ENCODE measurements at regions not wholly inside any gene's neighbourhood (a gene's known extent, or its start where the extent isn't known, plus 50 kb on each side); places are given as distances from the start of the nearest gene placed in this dataset.
"Not testable (repeated sequence)": the region's sequence is repeated elsewhere in the genome, so short reads cannot be mapped to it uniquely, and the experiment has no call there.

DNA sequence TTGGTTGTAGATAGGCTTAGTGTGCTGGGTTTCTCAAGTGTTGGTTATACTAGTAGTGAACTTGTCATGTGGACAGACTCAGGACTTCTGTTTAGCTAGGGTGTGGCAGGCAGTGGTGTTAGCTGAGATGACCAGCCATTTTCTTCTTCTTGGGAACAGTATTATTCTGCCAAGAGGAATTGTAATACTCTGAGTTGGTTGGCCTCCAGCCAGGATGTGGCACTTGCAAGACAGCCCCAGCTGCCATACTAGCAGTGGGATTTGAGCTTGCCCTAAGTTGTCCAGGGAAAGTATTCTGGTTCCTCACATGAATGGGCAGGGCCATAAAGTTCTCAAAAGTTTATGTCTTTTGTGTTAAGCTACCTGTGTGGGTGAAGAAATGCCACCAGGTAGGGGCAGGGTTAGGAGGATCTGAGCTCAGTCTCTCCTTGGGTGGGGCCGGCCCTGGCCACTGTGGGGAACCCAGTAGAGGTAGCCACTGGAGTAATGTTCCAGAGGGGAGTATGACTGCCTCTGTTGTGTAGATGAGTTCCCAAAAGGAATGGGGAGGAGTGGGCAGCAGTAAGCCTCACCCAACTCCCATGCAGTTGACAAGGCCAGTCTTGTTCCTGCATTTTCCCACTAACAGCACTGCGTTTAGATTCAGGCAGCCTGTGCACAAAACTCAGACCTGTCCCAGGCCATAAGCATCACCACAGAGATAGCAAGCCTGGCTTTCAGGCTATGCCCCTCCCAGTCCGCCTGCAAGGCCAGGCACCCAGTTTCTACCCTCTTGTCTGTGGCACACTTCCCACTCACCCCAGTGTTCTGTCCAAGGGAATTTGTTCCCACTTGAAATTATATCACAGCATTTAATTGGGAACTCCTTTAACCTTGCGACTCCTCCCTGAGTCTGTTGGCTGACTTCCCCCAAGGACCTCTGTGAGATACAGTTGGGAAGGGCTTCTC, 250.7 kb downstream of the ANXA1 start:
- ATAC-seq (no peak), DNase-seq (ENCODE audit: low spot score in 2 of 2) (no peak)
- Mint-ChIP-seq H3K27ac (no peak overlapping the region), H3K4me1 (no peaks in the 10 kb centered on the region), H3K36me3 (no peaks in the 10 kb centered on the region), H3K9me3 (peaks cover 12% of the 10 kb centered on the region), H3K4me3 (no peak overlapping the region)

DNA sequence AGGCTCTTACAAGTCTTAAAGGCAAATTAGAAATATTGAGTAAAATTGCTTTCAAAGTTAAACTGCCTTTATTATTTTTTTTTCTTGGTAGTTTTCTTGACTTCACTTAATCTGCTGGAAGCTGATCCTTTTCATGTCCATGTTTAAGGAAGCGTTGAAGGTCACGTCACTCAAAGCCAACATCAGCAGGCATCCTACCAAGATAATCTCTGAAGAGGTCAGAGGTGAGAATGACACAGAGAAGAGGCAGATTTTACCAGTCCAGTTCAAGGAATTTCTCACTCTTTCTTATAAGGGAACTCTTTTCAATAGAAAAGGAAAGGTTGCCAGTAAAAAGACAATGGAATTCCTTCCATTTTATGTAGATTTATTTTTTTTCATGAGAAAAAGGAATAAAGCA, 259.8 kb downstream of the ANXA1 start:
- Mint-ChIP-seq H3K9me3 (peaks cover 5% of the 10 kb centered on the region), H3K4me3 (no peak overlapping the region), H3K27ac (no peak overlapping the region), H3K4me1 (no peaks in the 10 kb centered on the region), H3K36me3 (no peaks in the 10 kb centered on the region)
- DNase-seq (ENCODE audit: low spot score in 2 of 2) = no peak
- no peak for ATAC-seq

DNA sequence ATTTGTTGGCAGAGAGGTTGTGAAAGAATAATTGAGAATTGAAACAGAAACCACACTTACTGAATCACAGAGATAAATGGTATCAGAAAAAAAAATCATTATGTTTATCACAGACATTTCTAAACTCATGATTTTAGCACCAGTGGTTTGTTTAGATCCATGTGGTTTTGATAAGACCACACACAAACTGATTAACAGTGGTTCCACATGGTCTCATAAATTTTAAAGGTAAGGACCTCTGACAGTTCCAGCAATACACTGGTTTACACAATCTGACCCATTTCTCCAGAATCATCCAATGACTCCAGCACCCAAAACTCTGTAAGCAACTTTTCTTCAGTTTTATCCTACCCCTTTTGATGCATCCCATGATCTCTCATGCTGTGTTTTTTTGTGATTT, 261.2 kb downstream of the ANXA1 start:
- DNase-seq (ENCODE audit: low spot score in 2 of 2) = no peak
- no peaks in the 10 kb centered on the region for H3K4me1 Mint-ChIP-seq
- H3K9me3 Mint-ChIP-seq = peaks cover 3% of the 10 kb centered on the region
- H3K4me3 Mint-ChIP-seq = no peak overlapping the region
- no peak for ATAC-seq
- H3K36me3 Mint-ChIP-seq = no peaks in the 10 kb centered on the region
- no peak overlapping the region for H3K27ac Mint-ChIP-seq

DNA sequence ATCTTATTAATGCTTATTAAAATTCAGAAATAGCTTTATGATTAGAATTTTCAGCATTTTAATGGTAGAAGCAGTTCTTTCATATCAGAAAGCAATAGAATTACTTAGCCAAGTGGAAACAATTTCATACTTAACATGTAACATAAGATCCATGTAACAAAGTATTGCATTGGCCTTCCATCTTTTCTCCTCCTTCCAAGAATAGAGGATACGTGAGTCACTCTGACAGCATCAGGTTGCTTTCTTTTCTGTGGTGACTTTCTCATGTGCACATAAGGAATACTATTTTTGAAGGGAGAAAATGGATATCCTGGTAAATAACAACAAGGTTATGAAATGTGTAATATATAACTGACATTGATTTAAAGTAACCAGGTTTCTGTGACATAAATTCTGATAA, 272.2 kb downstream of the ANXA1 start:
- Mint-ChIP-seq H3K4me3 (no peak overlapping the region), H3K4me1 (no peaks in the 10 kb centered on the region), H3K27ac (no peak overlapping the region), H3K36me3 (no peaks in the 10 kb centered on the region), H3K9me3 (peaks cover 6% of the 10 kb centered on the region)
- DNase-seq (ENCODE audit: low spot score in 2 of 2) = no peak
- no peak for ATAC-seq

DNA sequence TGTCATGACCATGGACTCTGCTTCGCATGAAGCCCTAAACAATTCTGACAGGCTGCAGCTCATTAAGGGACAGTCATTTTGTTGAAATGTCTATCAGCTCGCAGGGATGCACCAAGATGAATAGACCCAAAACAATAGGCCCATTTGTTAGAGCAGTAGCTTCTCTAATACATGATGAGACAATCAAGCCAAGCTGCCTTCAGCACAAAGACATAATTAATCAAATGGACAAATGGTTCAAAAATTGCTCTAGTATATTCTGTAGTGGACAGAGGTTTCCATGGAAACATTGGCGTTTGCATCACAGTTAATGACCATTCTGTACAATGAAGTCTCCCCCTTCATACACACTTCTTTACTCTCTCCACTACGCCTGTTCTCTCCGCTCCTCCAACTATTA, 274.6 kb downstream of the ANXA1 start:
- ATAC-seq = no peak
- no peak overlapping the region for H3K4me3 Mint-ChIP-seq
- no peaks in the 10 kb centered on the region for H3K4me1 Mint-ChIP-seq
- H3K27ac Mint-ChIP-seq = no peak overlapping the region
- no peaks in the 10 kb centered on the region for H3K36me3 Mint-ChIP-seq
- no peak for DNase-seq (ENCODE audit: low spot score in 2 of 2)
- H3K9me3 Mint-ChIP-seq = peaks cover 8% of the 10 kb centered on the region

DNA sequence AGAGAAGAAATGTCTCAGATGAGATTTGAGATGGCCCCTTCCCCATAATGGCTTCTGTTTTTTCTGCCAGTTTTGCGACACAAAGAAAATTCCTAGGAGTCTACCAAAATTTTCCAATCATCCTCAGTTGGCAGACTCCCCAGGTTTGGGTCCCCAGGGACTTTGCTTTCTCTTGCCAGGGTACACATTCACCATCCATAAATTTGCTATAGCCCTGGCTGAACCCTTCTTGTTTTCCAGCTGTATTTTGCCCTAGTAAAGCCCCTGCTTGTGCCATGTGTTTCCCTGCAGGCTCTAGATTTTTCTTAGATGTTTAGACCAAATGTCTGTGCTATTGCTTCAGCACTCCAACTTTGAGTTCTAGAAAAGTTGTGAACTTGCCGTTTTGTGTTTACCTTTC, 283.2 kb downstream of the ANXA1 start:
- ATAC-seq (no peak), DNase-seq (ENCODE audit: low spot score in 2 of 2) (no peak)
- Mint-ChIP-seq H3K4me3 (no peak overlapping the region), H3K27ac (no peak overlapping the region), H3K9me3 (peaks cover 17% of the 10 kb centered on the region), H3K36me3 (no peaks in the 10 kb centered on the region), H3K4me1 (no peaks in the 10 kb centered on the region)

DNA sequence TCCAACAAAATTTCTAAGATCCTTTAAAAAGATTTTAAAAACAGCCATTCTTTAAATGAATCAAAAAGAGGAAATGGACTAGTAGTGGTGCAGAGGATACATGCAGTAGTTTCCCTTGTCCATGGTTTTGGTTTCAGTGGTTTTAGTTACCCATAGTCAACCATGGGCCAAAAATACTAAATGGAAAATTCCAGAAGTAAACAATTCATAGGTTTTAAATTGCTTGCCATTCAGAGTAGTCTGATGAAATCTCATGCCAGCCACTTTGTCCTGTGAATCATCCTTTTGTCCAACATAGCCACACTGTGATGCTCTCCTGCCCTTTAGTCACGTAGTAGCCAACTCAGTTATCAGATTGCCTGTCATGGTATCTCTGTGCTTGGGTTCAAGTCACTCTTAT, 286.1 kb downstream of the ANXA1 start:
- no peaks in the 10 kb centered on the region for H3K4me1 Mint-ChIP-seq
- no peak for ATAC-seq
- H3K9me3 Mint-ChIP-seq = peaks cover 9% of the 10 kb centered on the region
- DNase-seq (ENCODE audit: low spot score in 2 of 2) = no peak
- no peaks in the 10 kb centered on the region for H3K36me3 Mint-ChIP-seq
- H3K4me3 Mint-ChIP-seq = no peak overlapping the region
- H3K27ac Mint-ChIP-seq = no peak overlapping the region

DNA sequence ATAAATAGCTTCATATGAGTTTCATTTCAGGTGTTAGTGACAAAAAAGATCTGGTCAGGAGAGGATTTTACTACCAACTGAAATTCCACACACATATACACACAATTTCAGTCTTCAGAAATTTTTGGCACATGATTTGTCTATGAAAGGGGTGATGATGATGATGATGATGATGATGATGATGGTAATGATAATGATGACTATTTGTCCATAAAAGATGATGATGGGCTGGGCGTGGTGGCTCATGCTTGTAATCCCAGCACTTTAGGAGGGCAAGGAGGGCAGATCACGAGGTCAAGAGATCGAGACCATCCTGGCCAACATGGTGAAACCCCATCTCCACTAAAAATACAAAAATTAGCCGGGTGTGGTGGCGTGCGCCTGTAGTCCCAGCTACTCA, 288.2 kb downstream of the ANXA1 start:
- not testable (repeated sequence) for H3K4me1 Mint-ChIP-seq; ATAC-seq; H3K9me3 Mint-ChIP-seq; H3K4me3 Mint-ChIP-seq; H3K36me3 Mint-ChIP-seq; H3K27ac Mint-ChIP-seq; DNase-seq (ENCODE audit: low spot score in 2 of 2)

DNA sequence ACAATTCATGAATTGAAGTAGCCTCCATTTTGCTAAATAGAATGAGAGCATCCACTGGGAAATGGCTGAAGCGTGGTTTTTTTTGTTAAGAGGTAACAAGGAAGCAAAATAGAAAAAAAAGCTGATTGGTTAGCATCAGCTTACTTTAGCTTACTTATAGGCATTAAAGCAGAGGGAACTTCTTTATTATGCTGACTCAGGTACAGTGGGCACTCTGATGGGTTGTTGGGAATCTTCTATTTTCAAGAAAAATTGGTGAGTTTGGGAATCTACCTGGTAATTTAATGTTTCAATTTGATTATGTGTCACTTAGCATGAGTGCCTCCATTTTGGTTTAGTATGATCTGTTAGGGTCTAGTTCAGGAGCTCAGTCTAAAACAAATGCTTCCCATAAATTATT, 289.6 kb downstream of the ANXA1 start:
- Mint-ChIP-seq H3K9me3 (peaks cover 4% of the 10 kb centered on the region), H3K4me1 (no peaks in the 10 kb centered on the region), H3K36me3 (no peaks in the 10 kb centered on the region), H3K4me3 (no peak overlapping the region), H3K27ac (no peak overlapping the region)
- ATAC-seq = no peak
- DNase-seq (ENCODE audit: low spot score in 2 of 2) = no peak

DNA sequence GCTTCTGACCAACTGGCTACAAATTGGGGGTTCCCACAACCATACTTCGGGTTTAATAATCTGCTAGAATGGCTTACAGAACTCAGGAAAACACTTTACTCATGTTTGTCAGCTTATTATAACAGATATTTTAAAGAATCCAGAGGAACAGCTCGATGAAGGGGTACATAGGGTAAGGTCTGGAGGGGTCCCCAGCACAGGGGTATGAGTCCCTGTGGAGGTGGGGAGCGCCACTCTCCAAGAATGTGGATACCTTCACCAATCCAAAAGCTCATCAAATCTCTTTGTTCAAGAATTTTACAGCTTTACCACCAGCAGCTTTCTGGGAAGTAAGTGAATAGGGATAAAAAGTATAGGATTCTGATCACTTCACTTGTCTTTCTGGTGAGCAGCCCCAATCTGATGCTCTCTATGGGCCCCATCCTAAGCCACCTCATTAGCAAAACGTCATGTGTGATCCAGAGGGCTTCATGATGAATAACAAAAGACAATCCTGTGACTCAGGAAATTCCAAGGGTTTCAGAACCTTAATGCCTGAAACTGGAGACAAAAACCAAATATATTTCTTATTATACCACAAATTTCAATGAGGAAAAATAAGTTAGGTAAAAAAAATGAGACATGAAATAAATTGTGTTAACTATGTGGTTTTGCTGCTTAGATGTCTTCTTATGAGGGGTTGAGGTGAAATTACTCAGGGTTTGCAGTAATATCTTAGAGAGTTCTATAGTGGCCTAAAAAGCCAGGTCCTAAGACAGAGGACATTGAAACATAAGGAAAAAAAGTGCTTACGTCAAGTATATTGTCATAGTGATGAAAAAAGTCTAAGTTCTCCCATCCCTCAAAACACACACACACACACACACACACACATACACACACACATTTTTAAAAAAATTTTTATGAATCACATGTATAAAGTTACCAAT, 290.5 kb downstream of the ANXA1 start:
- Mint-ChIP-seq H3K4me1 (no peaks in the 10 kb centered on the region), H3K9me3 (peaks cover under 1% of the 10 kb centered on the region), H3K4me3 (no peak overlapping the region), H3K36me3 (no peaks in the 10 kb centered on the region), H3K27ac (no peak overlapping the region)
- ATAC-seq (no peak), DNase-seq (ENCODE audit: low spot score in 2 of 2) (no peak)

DNA sequence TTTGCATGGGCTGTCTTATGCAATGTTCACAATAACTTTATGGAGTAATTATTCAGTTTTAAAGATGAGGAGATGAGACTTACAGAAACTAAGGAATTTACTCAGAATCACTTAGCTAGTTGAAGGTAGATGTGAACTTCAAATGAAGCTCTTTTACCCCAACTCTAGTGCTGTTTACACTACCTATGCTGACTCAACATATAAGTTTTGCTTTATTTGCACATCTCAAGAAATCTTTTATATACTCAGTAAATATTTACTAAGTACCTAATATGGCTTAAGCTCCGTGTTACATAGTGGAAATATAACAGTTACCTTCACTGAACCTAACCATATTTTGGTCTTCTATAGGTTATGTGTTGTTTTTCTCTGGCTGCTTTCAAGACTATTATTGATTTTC, 293.2 kb downstream of the ANXA1 start:
- Mint-ChIP-seq H3K27ac (no peak overlapping the region), H3K4me1 (no peaks in the 10 kb centered on the region), H3K9me3 (no peaks in the 10 kb centered on the region), H3K4me3 (no peak overlapping the region), H3K36me3 (no peaks in the 10 kb centered on the region)
- DNase-seq (ENCODE audit: low spot score in 2 of 2) (no peak), ATAC-seq (no peak)

DNA sequence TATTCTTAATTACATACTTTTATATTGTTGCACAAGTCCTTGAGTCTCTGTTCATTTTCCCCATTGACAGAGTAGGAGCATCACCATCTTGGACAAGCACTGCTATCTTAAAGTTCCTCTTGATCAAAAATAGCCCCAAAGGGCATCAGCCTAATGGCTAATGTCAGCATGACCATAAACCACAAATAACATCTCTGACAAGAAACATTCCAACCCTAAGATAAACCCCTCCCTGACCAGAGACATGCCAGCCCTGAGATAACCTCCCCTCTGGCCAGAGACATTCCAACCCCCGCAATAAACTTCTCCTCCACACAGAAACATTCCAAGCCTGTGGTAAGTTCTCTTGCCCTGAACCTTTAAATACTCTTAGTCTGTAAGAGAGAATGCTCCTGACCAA, 293.7 kb downstream of the ANXA1 start:
- H3K36me3 Mint-ChIP-seq; DNase-seq (ENCODE audit: low spot score in 2 of 2); ATAC-seq; H3K9me3 Mint-ChIP-seq; H3K4me1 Mint-ChIP-seq; H3K27ac Mint-ChIP-seq; H3K4me3 Mint-ChIP-seq: not testable (repeated sequence)

DNA sequence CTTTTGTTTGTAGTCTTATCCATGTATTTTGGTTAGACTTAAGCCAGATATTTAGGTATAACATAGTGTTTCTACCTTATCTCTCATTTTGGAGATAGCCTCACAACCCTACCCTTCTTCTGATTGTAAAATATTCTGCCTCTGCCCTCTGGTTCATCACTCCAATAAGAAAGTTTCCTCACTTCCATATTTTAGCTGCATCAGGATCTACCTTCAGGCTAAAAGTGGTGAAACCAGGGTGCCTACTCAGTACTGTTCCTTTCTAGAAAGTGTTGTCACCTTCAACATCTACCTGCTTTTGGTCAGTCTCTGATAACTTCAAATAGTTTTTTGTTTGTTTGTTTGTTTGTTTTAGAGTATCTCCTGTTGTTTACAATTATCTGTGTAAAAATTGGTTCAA, 294.6 kb downstream of the ANXA1 start:
- ATAC-seq = no peak
- Mint-ChIP-seq H3K27ac (no peak overlapping the region), H3K9me3 (no peaks in the 10 kb centered on the region), H3K4me1 (no peaks in the 10 kb centered on the region), H3K36me3 (no peaks in the 10 kb centered on the region), H3K4me3 (no peak overlapping the region)
- no peak for DNase-seq (ENCODE audit: low spot score in 2 of 2)

DNA sequence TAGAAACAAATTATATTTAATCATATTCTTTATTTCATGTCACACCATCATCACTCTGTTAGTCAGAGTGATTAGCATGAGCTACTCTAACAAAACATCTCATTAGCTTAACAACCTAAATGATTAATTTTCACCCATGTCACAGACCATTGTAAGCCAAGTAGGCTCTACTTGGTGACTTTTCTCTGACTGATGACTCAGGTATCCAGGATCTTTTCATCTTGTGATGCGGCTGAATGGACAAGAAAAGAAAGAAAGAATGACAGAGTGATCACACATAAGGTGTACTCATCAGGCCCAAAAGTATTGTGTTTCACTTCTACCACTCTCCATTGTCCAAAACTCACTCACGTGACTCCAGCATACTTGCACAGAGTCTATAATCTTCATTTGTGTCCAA, 299.3 kb downstream of the ANXA1 start:
- ATAC-seq (no peak), DNase-seq (ENCODE audit: low spot score in 2 of 2) (no peak)
- H3K4me3 Mint-ChIP-seq = no peak overlapping the region
- H3K4me1 Mint-ChIP-seq = no peaks in the 10 kb centered on the region
- no peak overlapping the region for H3K27ac Mint-ChIP-seq
- H3K9me3 Mint-ChIP-seq = no peaks in the 10 kb centered on the region
- no peaks in the 10 kb centered on the region for H3K36me3 Mint-ChIP-seq

DNA sequence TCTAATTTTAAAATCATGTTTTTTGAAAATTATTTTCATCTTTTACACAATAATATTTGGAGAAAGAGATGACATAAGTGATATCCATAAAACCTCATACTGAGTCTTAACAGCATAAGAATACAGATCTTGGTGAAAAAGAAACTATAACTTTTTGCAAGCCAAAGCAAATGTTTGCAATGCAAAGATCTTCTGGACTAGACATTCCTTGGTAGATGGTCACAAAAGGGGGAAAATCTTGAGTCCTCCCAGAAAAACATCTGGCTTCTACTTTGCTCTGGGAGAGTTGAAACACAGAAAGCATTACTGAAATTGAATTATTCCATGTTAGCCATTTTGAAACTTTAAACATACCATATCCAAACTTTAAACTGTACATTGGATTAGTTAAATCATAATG, 308.2 kb downstream of the ANXA1 start:
- H3K27ac Mint-ChIP-seq = no peak overlapping the region
- DNase-seq (ENCODE audit: low spot score in 2 of 2) (no peak), ATAC-seq (no peak)
- H3K4me3 Mint-ChIP-seq = no peak overlapping the region
- peaks cover 7% of the 10 kb centered on the region for H3K9me3 Mint-ChIP-seq
- H3K4me1 Mint-ChIP-seq = no peaks in the 10 kb centered on the region
- H3K36me3 Mint-ChIP-seq = no peaks in the 10 kb centered on the region

DNA sequence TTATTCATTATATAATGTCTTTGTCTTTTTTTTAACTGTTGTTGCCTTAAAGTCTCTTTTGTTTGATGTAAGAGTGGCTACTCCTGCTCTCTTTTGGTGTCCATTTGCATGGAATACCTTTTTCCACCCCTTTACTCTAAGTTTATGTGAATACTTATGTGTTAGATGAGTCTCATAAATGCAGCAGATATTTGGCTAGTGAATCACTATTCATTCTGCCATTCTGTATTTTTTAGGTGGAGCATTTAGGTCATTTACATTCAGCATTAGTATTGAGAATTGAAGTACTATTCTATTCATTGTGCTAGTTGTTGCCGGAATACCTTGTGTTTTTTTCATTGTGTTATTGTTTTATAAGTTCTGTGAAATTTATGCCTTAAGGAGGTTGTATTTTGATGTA, 317.1 kb downstream of the ANXA1 start:
- Mint-ChIP-seq H3K9me3 (peaks cover 3% of the 10 kb centered on the region), H3K4me1 (no peaks in the 10 kb centered on the region), H3K36me3 (no peaks in the 10 kb centered on the region), H3K27ac (no peak overlapping the region), H3K4me3 (no peak overlapping the region)
- ATAC-seq = no peak
- no peak for DNase-seq (ENCODE audit: low spot score in 2 of 2)

All from stimulated activated effector memory CD8-positive, alpha-beta T cell treated with anti-CD3 and anti-CD28 coated beads, Interleukin-12 subunit alpha, Interleukin-12 subunit beta, amount 100 ng/mL, for 72 hours (primary cell).